Embryonic facial prominence (tissue), 1 donor: ENCODE measurements at regions not wholly inside any gene's neighbourhood (a gene's known extent, or its start where the extent isn't known, plus 50 kb on each side); places are given as distances from the start of the nearest gene placed in this dataset.
"Not testable (repeated sequence)": the region's sequence is repeated elsewhere in the genome, so short reads cannot be mapped to it uniquely, and the experiment has no call there.

ENCODE experiments used
- DNase-seq: peaks from one replicate; pipeline ENCODE4 v3.0.0-alpha.2; 2016; ENCODE audit errors: extremely low spot score

GRCh38 chr2:122706757-122707223 is 951.3 kb downstream of the TSN start:
- DNase-seq = no peak

- no peak for DNase-seq
Measured at GRCh38 chr2:122707224-122707824, 951.9 kb downstream of the TSN start.

GRCh38 chr2:122710049-122710448 is 954.6 kb downstream of the TSN start:
- no peak for DNase-seq

GRCh38 chr2:122713800-122714199 is 958.3 kb downstream of the TSN start:
- DNase-seq = no peak

GRCh38 chr2:122720822-122721221 is 965.4 kb downstream of the TSN start:
- not testable (repeated sequence) for DNase-seq

- DNase-seq = no peak
Measured at GRCh38 chr2:122734766-122735424, 979.4 kb downstream of the TSN start.

- DNase-seq = no peak
Measured at GRCh38 chr2:122736279-122736678, 980.8 kb downstream of the TSN start.

- DNase-seq = no peak
Measured at GRCh38 chr2:122737429-122738077, 982.1 kb downstream of the TSN start.

GRCh38 chr2:122739732-122740593 is 984.5 kb downstream of the TSN start:
- no peak for DNase-seq

- no peak for DNase-seq
Measured at GRCh38 chr2:122740594-122740948, 985.1 kb downstream of the TSN start.

- DNase-seq = no peak
Measured at GRCh38 chr2:122741403-122741802, 986.0 kb downstream of the TSN start.

- DNase-seq = no peak
Measured at GRCh38 chr2:122743021-122743675, 987.7 kb downstream of the TSN start.

- DNase-seq = no peak
Measured at GRCh38 chr2:122745603-122746002, 990.2 kb downstream of the TSN start.

- no peak for DNase-seq
Measured at GRCh38 chr2:122747670-122748069, 992.2 kb downstream of the TSN start.

- DNase-seq = no peak
Measured at GRCh38 chr2:122748552-122749011, 993.1 kb downstream of the TSN start.

- DNase-seq = no peak
Measured at GRCh38 chr2:122749405-122749804, 994.0 kb downstream of the TSN start.

GRCh38 chr2:122750095-122750494 is 994.6 kb downstream of the TSN start:
- DNase-seq = no peak

GRCh38 chr2:122750808-122751207 is 995.4 kb downstream of the TSN start:
- DNase-seq = no peak

- DNase-seq = no peak
Measured at GRCh38 chr2:122753336-122753735, 997.9 kb downstream of the TSN start.

- no peak for DNase-seq
Measured at GRCh38 chr2:122754561-122754960, 999.1 kb downstream of the TSN start.

GRCh38 chr2:122755281-122755780 is 999.9 kb downstream of the TSN start:
- no peak for DNase-seq
